ENCODE measurements at regions not wholly inside any gene's neighbourhood (a gene's known extent, or its start where the extent isn't known, plus 50 kb on each side); places are given as distances from the start of the nearest gene placed in this dataset.
"Not testable (repeated sequence)": the region's sequence is repeated elsewhere in the genome, so short reads cannot be mapped to it uniquely, and the experiment has no call there.

GRCh38 chr2:215861607-215862350 is 151.6 kb downstream of the MREG start:
- DNase-seq: no peak

GRCh38 chr2:215856080-215856479 is 157.3 kb downstream of the MREG start:
- DNase-seq: no peak

GRCh38 chr2:215855308-215855707 is 158.0 kb downstream of the MREG start:
- DNase-seq: not testable (repeated sequence)

GRCh38 chr2:215854008-215854407 is 159.3 kb downstream of the MREG start:
- DNase-seq: no peak

DNA sequence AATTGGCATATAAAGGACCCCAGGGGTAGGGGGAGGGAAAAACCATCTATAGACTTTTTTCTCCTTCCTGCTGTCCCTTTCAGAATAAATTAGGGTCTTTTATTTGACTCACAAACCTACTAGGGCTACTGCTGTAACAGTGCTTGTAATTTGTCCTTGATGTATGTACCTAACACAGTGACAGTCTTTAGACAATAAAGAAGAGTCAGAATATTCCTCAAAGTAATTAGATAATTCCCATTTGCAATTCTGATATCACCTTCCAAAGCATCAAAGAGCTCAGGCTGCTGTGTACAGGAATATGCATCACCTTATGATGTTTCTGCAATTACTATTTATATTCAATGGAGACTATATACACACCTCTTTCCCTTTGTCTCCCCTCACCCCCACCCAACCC is 161.7 kb downstream of the MREG start:
- no peak for DNase-seq

GRCh38 chr2:215851082-215851481 is 162.3 kb downstream of the MREG start:
- no peak for DNase-seq

DNA sequence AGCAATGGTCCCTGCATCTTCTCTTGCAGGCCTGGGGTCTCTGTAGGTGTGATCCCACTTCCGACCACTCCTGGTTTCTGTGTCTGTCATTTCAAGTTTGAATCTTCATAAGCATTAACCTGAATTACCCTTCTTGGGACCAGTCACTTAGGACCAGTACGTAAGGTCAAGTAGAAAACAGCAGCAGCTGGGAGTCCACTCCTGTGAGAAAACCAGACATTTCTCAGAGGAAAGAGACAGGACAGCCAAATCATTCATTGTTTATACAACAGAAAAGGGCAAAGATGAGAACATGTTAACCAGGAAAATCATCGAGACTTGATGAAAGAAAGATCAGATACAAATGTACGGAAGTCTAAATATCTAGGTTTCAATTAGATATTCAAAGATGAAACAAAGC is 163.0 kb downstream of the MREG start:
- no peak for DNase-seq

GRCh38 chr2:215849771-215850170 is 163.6 kb downstream of the MREG start:
- no peak for DNase-seq

DNA sequence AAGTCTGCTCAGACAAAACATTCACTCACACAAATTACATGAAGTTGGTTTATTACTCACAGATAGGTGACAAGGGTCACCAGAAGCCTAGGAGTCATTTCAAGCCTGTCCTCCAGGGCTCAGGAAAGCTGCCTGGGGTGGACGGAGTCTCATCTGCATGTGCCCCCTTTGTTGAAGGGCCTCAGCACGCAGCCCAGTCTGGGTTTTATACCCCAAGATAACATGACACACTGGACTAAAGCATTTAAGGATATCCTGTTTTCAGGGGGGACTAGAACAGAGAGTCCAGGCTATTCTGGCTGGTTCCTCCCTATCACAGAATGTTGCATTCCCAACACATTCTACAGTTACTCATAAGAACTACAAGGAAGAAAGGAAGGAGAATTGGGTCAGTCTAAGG is 164.7 kb downstream of the MREG start:
- no peak for DNase-seq

GRCh38 chr2:215848146-215848545 is 165.2 kb downstream of the MREG start:
- DNase-seq: no peak

DNA sequence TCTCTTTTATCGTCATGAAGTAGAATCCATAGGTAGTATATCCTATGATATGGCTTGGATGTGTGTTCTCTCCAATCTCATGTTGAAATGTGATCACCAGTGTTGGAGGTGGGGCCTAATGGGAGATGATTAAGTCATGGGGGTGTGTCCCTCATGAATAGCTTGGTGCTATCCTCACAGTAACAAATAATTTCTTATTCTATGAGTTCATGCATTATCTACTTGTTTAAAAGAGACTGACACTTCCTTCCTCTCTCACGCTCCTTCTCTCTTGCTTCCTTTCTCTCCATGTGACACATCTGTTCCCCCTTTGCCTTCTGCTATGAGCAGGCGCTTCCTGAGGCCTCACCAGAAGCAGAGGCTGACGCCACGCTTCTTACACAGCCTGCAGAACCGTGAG is 165.6 kb downstream of the MREG start:
- DNase-seq: no peak

- DNase-seq: no peak
Measured at GRCh38 chr2:215847056-215847455, 166.3 kb downstream of the MREG start.

DNA sequence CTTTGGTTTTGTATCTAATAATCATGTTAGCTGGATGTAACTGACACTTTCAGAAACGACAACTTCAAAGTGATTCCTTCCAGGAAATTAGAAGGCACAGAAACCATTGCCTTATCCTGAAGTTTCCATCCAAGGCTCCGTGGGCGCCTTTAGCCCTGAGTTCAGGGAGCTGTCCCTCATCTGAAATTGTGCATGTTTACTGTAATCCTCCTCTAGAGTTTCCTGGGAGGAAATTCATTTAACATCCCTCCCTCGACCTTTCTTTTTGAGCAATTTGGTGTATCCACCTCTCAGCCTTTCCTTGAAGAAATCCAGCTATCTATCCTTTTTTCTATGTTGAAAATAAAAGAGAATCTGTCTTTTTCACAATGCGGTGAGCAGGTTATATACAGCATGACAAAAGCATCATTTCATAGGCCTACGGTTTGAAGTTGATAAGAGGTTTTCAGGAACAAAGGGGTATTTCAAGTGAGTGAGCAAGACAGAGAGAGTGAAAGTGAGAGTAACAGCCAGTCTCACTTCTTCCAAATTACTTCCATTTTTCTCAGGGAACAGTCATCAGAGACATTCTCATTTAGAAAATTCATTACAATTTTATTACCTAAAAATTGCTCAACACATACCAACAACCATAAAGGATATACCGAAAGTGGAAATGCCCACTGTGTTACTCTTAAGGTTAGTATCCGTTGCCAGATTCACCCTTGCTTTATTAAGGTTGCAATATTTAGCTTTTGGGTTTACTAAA is 167.3 kb downstream of the MREG start:
- DNase-seq: no peak

- DNase-seq: no peak
Measured at GRCh38 chr2:215843579-215843978, 169.8 kb downstream of the MREG start.

DNA sequence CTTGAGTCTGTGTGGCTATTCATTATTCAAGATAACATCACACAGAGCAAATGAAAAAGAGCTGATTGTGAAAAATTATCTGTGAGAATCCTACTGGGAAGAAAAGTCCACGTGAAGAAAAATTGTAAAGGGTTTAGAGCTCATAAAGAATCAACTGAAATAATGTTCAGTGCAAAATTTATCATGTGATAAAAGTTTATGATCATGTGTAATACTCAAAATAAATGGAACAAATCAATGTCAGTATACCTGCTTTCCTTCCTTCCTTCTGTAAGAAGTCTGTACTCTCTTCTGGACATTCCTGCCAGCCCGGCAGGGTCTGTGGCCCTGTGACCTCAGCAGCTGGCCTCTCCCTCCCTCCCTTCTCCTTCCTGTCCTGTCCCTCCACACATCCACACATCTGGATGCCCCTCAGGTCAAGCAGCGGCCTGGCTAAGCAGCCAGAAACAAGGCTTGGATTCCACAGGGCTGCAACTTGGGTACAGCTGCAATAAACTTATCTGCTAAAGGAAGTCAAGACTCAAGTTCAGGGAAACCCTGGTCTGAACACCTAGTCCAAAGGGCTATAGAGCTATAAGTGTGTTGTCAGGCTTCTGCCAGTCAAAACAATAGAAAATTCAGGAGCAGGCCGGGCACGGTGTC is 172.1 kb downstream of the MREG start:
- DNase-seq: no peak

DNA sequence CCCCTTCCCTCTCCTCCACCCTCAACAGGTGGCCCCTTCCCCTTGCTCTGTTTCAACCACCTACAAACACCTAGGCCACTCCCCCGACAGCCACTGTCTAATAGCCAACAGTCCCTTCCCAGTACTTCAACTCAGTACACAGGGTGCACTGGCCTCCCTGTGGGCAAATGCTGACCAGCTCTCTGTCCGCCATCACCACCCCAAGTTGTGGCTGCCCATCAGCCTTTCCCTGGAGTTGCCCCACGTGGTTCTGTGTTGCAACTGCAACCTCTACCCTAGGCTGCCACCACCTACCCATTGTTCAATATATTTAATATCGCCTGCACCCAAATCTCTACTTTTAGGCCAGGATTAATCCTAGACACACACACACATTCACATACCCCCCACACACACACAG is 173.5 kb downstream of the MREG start:
- DNase-seq: no peak

- no peak for DNase-seq
Measured at GRCh38 chr2:215839309-215839708, 174.0 kb downstream of the MREG start.

DNA sequence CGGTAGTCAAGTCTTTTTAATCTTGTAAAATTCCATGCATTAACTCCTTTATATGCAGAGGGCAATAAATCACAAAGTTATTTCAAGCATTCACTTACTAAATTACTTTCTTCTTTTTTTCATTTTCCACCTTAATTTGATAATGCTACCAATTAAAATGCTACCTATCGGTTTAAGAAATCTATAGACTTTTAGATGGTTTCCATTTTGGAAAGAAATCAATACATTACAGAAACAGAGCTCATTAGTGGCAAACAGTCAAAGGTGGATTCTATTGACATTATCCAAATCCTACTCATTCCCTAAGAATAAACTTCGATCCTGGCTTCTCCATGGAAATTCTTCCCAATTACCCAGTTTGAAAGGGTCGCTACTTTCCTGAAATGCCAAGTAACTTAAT is 176.5 kb downstream of the MREG start:
- no peak for DNase-seq

DNA sequence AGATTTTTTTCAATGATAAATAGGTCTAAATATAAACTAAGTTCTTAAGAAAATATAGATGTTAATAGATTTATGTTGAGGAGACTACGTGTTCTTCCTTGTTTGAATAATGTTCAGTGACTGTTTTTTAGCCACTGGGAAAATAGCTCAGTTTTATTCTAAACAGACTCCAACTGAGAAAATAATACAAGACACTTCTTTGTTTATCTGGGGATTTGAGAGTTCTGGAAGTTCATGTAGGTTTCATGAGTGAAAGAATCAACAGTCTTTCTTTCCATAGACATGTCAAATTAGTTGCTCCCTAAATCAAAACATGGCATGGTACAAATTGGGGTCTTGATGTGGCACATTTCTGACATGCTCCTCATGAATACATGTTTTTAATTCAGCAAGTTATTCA is 177.7 kb downstream of the MREG start:
- DNase-seq: no peak

GRCh38 chr2:215835231-215835630 is 178.1 kb downstream of the MREG start:
- no peak for DNase-seq

DNA sequence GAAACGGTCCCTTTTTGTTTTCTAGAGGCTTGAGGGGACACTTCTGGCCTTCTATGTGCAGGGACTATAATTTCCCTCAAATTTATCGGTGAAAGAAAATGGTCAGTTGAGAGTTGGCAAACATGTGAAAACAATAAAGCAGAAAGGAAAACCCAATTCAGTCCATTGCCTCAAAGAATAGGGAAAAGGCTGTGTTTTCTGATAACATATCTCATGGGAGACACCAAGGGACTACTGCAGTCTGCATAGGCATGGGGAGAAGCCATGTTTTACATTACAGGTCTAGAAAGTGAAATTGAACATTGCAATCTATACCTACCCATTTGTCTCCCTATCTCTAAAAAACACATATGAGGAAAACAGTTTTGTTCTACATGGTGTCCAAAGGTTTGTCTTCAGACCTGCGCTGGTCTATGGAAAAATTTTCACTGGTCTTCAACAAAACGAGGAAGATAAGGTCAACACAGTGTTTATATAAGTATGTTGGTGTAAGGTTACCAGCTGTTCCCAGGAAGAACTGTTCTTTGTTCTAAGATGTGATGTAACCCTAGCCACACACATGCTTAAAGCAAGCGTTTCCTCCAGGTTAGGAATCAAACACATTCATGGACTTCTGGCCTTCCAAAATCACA is 179.7 kb downstream of the MREG start:
- DNase-seq: no peak

DNA sequence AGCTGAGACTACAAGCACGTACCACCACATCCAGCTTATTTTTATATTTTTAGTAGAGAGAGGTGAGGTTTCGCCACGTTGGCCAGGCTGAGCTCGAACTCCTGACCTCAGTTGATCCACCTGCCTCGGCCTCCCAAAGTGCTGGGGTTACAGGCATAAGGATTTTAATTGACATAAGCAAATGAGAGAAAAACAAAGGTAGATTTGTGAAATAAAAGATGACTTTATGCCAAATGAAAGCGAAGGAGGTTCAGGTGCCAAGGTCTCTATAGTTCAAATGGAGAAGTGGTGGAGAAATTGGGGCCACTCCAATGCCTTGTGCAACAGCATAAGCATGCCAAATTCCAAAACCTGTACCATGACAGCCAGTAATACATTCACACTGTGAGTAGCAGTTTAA is 180.6 kb downstream of the MREG start:
- no peak for DNase-seq

DNA sequence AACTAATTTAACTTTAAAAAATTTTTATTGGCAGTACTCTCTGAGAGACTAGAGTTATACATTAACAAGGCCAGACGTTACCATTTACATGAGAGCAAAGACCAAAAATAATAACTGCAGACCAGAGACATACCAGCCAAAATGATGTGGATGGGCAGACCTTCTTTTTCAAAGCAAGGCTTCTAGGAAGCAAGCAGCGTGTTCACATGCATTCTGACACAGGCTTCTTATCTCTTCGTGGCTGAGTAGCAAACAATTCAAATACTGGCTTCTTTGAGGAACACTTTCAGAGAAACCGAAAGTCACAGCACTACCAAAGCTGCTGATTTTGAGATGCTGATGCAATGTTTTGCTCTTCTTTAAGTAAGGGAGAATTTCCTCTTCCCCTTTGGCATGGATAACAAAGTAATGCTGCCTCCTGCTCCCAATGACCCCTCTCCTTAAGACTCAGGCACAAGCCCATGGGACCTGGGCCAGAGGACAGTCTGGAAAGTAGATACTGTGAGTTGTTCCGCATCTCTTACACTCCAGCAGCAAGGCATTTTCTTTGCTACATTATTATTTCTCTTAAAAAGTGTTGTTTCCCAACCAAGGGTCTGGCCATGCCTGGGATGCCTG is 181.9 kb downstream of the MREG start:
- DNase-seq: no peak

Data from activated naive CD4-positive, alpha-beta T cell treated with Interleukin-2 at 50 U/mL for 16 hours (primary cell).